GM19468 (cell line): ENCODE measurements at regions not wholly inside any gene's neighbourhood (a gene's known extent, or its start where the extent isn't known, plus 50 kb on each side); places are given as distances from the start of the nearest gene placed in this dataset.
A peak's percentile ranks its signal among the peaks of the same experiment; 100 is the strongest.
"Not testable (repeated sequence)": the region's sequence is repeated elsewhere in the genome, so short reads cannot be mapped to it uniquely, and the experiment has no call there.

ENCODE experiments used
- ATAC-seq: cut with Tn5 transposase; IDR thresholded peaks from one replicate; pipeline ENCODE4 v1.9.1; 2021; ENCODE audit warnings: mild to moderate bottlenecking, moderate library complexity, moderate number of reproducible peaks; ENCODE audit not compliant: unreplicated experiment; ENCODE audit errors: extremely low read depth

DNA sequence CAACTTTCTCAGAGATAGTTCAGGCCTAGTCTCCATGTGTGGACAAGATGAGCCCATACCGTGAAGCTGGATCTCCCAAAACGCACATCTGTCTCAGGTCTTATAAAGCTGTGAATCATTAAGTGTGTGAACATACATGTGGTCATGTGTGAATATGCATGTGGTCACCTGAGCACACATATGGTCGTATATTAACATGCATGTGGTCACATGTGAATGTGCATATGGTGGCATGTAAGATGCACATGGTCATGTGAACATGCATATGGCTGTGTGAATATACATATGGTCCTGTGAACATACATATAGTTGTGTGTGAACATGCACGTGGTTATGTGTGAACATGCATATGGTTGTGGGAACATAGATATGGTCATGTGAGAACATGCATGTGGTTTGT is 172.5 kb upstream of the PZP start:
- no peak for ATAC-seq

DNA sequence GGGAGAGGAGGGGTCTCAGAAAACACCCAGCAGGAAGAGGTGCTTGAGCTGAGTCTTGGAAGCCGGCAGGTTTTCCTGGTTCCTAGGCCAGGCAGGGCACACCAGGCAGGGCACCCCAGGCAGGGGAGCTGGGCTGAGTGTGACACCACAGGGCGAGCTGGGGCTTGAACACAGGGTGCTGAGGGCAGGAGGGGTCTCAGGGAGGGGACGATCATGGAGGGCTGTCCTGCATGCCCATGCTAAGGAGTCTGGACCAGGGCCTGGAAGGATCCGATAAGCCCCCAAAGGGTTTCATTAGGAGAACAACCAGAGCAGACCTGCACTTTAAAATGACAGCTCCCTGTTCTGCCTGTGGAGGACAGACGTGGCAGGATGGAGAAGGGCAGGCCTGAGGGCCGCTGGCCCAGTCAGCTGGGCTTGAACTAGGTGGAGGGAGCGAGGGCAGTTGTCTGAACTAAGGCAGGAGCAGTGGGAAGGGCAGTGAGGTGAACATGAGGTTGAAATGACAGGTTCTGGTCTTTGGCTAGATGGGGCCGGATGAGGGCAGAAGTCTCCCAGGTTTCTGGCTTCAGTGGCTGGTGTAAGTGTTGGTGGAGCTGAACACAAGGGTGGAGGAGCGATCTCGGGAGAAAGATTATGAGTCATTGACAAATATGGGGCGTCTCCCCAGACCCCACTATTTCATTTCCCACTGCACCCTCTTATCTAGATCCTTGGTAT is 171.0 kb upstream of the PZP start:
- no peak for ATAC-seq

DNA sequence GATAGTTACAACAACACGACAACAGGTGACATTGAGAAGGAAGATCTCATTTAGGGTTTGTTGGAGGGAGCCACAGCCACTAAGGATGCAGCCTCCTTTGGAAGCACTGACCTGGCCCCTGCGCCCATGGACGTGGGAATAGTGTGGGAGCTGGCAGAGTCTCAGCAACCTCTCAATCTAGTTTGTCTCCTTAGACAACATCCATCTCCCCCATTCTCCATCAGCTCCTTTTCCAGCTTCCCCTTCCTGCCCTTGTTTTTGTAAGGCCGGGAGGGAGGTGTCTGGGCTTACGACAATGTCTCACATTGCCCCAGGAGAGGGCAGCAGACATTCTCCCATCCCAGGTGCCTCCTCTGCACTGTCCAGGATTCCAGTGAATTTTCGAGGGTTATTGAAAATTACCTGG is 170.2 kb upstream of the PZP start:
- ATAC-seq = no peak

DNA sequence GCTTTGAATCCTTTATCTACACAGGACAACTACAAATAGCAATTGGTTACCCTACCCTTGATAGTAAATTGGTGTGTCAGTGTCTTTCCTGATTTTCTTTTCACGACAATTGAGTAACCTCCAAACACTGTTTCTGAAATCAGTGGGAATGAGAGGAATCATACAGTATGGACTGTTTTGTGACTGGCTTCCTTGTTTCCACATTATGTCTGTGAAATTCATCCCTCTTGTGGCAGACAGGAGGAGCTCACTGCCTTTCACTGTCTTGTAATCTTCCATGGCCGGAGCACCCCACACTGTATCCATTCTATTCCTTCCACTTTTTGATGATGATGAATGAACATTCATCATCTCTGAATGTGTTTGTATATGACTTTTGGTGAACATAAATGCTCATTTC is 164.0 kb upstream of the PZP start:
- no peak for ATAC-seq

DNA sequence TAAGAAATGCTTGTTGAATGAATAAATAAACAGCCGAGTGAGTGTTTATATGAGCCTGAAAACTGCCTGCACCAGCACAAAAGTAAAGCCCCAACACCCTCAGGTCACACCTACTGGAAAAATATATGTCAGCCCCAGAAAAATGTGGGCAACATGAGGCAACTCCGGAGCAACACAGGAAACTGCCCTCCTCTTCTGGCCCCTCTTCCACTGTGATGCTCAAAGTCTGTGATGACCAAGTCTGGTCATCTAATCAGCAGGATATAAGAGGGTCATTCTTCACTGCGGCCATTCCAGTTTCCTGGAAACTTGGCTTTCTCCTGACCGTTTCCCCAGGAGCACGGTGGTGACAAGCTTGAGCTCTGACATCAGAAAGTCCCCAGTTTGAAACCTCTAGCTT is 159.6 kb upstream of the PZP start:
- no peak for ATAC-seq

DNA sequence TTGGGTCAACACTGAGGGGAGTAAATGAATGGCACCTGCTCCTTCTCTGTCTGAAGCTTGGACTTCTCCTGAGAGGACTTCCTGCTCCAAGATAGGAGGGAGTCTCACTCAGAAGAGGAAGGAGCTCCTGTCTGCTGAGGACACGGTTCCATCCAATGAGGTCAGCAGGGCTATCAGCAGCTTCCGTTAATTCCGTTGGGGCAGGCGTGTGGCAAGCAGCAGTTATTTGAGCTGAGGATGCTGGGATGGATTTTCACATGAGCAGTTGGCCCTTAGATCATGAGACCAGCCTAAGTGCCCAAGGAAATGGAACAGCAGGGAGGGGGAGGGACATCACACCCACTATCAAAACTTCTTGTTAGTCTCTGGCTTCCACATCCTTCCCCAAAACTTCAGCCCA is 159.0 kb upstream of the PZP start:
- no peak for ATAC-seq

DNA sequence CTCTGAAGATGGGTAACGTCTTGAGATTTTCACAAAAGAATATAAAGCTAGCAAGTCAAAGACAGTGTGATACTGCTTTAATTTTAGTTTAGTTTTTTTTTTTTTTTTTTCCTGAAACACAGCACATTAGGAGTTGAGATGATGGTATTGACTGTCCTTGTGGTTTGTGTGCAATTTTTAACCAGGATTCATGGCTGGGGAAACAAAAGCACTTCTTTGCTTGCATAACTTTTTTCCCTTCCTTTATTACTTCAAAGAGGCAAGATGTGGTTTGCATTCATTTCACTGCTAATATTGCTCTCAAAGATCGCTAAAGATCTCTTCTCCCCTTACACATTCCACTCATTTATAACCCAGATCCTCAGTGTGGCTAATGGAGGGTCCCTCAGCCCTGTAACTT is 157.1 kb upstream of the PZP start:
- no peak for ATAC-seq

DNA sequence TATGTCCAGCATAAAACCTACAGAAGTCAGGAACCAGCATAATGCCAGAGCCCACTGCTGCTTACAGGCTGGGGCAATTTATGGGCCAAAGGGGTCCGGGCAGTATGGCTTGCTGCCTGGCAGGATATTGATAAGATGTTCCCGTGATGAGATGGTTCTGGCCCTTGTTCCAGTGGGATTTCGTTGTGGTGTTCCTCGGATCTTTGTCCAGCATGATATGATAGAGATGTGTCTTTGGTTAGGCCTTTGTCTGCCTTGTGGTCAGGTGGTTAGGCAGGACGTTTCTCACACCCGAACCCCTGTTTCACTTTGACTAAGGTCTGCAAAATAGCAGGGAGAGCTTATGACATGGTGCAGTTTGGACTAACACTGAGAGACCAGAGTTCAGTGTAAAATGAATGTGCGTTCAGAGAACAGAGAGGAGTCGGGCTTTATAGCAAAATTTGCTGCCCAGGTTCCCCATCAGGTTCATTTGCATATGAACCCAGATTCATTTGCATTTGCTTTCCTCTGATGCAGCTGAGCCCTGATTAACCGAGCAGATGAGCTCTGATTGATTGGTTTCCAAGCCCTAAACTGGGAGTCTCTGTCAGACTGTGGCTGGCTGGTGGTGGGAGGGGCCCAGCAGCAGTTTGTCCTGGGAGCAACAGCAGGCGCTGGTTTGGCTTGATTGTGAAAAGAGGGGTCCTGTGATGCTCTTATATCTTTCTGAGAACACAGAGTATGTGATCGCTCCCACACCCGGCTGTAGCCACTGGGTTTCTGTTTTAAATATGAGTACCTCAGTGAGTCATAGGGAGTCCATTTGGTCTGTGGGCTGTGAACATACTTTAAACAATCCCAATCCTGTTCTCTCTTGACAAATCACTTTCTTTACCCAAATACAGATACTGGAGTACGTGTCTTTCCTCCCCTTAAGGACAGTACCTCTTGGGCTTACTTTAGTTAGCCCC is 156.3 kb upstream of the PZP start:
- peak; percentile 85 for ATAC-seq

DNA sequence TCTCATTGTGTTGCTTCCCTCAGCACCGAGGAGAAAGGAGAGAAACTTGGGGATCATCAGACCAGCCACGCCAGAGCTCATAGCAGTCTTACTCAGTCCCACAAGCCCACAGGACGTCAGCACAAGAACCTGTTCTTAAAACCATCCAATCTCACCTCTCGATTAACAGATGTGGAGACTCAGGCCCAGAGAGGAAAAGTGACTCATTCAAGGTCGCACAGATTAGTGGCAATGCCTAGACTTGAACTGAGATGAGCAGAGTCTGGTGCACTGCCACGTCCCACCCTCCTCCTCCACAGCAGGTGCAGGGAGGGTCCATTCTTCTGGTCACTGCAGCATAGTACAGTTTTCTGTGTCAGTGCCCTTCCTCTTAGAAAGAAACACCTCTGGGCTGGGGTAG is 154.9 kb upstream of the PZP start:
- ATAC-seq = no peak

DNA sequence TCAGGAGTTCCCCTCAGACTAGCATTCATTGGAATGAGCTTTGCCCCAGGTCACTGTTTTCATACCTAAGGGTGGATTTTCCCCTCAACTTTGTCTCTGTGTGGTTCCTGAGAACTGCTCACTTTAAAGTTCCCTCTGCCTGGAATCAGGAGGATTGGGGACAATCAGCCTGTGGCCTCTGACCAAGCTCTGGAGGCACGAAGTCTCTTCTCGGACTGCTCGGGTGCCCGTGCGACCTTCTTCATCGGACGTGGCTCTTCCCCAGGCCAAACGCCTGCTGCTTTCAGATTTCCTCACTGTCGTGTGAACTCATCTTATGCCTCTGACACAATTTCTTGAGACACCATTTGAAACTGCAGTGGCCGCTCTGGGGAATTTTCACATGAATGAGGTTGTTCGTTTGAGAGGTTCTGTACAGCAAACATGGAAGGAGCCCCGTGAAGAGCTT is 153.7 kb upstream of the PZP start:
- no peak for ATAC-seq

DNA sequence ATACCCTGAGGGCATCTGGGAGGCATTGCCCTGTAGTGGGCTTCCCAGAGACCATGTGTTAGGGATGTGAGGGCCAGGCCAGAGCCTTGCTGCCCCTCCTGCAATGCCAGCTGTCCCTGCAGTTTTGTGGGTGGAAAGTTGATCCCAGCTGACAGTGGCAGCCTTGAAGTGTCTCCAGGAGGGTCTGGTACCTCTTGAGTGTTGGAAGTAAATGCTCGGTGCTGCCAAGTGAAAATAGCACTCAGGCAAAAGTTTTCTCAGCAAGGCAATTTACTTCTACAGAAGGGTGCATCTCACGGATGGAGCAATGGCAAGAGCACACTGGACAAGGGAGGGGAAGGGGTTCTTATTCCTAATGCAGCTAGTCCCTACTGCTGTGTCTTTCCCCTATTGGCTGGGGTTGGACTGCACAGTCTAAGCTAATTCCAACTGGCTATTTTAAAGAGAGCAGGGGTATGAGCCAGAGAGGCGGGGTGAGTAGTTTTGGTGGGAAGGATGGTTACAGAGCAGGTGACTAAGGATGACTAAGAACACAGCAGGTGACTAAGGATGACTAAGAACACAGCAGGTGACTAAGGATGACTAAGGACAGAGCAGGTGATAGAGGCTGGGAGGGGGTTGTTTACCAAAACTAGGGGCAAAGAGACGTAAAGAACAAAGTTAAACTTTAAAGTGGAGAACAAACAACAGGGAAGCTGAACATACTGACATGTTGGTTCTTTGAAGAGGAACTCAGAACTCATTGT is 146.0 kb upstream of the PZP start:
- ATAC-seq = not testable (repeated sequence)

DNA sequence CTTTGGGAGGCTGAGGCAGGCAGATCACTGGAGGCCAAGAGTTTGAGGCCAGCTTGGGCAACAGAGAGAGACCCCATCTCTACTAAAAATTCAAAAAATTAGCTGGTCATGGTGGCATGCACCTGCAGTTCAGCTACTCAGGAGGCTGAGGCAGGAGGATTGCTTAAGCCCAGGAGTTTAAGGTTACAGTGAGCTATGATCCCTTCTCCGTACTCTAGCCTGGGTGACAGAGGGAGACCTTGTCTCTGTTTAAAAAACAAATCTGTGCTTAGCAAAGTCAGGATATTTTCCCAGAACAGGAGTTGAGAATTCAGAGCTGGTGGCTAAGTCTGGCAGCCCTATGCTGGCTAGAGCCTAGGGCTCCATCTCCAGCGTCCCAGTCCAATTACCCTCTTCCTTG is 142.9 kb upstream of the PZP start:
- no peak for ATAC-seq

DNA sequence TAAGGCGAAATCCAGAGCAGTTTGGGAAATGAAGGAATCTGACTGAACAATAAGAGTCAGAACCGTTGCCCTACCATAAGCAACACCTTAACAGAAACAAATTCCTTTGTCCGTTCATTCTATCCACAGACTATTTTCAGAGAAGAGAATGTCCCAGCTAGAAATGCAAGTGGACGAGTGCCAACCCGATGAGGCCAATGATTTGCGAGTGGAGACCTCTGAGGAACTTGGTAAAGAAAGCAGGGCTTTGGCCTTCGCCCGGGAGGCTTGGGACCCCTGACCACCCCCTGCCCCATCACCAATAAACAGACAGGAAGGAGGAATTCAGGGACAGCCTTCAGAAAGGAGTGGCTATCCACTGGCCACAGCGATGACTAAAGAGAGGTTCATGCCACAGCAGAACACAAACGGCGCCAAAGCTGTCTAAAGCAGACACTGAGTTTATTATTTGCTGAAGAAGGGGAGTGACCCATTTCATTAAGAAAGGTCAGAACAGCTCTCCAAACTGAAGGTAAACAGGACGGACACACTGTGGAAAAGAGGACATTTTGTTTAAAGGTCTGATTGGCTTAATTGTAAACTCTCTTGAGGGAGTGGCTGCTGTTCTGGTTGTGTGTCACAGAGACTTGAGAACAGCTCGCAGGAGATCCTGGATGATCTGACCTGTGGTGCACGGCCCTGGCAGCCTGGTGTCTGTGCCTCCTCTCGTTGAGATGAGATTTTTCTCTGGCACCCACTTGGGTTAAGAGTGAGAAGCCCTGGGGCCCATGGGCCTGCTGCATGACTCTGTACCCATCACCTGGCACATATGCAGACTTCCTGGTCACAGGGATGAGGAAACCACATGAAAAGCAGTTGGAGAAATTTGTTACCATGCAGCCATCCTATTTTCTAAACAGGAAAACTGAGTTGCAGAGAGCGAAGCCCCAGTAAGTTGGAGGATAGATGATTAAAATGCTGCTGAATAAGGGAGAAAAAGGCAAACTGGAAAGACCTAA is 142.0 kb upstream of the PZP start:
- no peak for ATAC-seq

DNA sequence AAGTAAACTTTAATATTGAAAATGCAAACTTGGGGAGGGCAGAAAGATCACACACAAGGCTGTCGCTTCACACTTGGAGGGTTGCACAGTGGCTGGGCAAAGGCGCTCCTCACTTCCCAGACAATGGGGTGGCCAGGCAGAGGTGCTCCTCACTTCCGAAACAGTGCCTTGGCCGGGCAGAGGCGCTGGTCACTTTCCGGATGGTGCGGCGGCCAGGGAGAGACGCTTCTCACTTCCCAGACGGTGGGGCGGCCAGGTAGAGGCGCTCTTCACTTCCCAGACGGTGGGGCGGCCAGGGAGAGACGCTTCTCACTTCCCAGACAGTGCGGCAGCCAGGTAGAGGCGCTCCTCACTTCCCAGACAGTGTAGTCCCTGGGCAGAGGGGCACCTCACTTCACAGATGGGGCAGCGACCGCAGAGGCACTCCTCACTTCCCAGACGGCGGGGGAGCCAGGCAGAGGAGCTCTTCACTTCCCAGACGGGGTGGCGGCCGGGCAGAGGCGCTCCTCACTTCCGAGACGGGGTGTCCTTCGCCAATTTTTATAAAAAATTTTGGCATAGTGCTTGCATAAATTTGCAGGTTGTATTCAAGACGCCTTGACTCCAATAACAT is 140.8 kb upstream of the PZP start:
- no peak for ATAC-seq

DNA sequence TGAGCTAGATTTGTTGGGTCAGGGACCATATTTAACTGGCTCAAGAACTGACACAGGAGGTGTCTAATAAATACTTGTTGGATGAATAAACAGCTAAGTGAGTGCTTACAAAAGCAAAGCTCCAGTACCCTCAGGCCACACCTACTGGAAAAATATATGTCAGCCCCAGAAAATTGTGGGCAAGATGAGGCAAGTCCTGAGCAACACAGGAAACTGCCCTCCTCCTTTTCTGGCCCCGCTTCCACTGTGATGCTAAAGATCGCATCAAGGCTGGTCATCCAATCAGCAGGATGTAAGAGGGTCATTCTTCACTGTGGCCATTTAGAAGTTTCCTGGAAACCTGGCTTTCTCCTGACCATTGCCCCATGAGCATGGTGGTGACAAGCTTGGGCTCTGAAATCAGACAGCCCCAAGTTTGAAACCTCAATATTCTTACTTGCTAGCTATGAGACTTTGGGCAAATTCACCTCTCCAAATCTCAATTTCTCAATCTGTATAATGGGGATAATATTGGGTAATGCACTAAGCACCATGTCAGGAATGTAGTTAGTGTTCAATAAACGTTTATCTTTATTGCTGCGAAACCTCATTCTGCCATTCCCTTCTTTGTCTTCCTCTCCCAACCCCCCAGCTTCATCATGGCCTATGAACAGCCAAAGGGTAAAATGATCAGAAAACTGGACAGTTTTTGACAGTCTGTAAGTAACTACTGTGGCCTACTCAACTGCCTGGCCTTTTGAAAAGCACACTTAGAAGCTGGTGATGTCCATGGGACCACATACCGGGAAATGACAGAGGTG is 139.3 kb upstream of the PZP start:
- ATAC-seq = no peak

DNA sequence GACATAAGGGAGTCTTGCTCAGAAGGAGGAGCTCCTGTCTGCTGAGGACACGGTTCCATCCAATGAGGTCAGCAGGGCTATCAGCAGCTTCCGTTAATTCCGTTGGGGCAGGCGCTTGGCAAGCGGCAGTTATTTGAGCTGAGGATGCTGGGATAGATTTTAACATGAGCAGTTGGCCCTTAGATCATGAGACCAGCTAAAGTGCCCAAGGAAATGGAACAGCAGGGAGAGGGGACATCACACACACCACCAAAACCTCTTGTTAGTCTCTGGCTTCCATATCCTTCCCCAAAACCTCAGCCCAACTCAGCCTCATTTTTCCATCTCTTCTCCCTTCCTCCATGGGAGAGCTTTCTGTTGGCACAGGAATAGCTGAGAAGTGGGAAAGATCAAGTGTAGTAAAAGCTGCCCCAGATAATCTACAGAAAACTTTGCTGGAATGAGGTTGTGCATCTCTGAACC is 138.7 kb upstream of the PZP start:
- no peak for ATAC-seq

DNA sequence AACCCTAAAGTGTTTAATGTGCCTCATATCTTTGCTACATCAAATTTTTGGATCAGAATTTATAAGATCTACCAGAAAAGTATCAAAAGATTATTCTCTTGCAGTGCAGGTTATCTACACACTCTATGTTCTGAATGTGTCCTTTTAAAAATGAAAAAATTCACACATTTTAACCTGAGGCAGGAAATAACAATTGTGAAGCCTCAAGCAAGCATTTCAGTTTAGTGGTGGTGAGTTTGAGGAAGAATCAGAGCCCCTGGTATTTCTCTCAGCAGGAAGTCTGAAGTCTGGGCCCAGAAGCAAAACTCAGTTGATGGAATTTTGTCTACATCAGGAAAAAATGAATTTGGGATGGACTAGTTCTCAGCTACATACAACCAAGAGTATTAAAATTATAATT is 137.0 kb upstream of the PZP start:
- ATAC-seq = no peak

DNA sequence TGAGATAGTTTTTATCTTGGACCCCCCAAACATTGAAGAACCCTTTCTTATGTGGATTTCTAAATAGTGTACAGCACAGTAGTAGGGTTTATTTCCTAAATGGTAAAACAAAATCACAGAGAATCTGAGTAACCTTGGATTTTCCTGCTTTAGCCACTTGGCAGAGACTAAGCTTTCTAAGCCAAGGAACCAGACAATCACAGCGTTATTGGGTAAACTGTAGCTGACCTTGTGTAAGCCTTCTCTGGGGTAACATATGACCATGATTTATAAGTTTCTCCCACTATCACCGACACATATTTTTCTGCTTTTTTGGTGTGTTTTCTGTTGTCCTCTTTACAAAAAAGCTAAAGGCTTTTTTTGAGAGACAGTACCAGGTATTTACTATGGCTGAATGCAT is 136.3 kb upstream of the PZP start:
- ATAC-seq = no peak
